ENCODE measurements at regions not wholly inside any gene's neighbourhood (a gene's known extent, or its start where the extent isn't known, plus 50 kb on each side); places are given as distances from the start of the nearest gene placed in this dataset.

GRCh38 chr4:60930866-60931265, 269.3 kb upstream of the ADGRL3 start:
- Histone ChIP-seq H3K9ac (ENCODE audit: low read length) (no peak overlapping the region), H3K27ac (ENCODE audit: low read length) (no peak overlapping the region), H3K4me3 (ENCODE audit: low read length) (no peak overlapping the region), H3K36me3 (ENCODE audit: control insufficient read depth, low read depth, low read length) (no peaks in the 10 kb centered on the region), H3K27me3 (ENCODE audit: control insufficient read depth, insufficient read depth, low read length) (no peaks in the 10 kb centered on the region), H3K9me3 (ENCODE audit: control insufficient read depth, low read depth, low read length) (no peaks in the 10 kb centered on the region), H3K4me1 (ENCODE audit: control insufficient read depth, low read depth, low read length) (no peaks in the 10 kb centered on the region)

- Histone ChIP-seq H3K9ac (ENCODE audit: low read length) (no peak overlapping the region), H3K4me1 (ENCODE audit: control insufficient read depth, low read depth, low read length) (no peaks in the 10 kb centered on the region), H3K36me3 (ENCODE audit: control insufficient read depth, low read depth, low read length) (no peaks in the 10 kb centered on the region), H3K9me3 (ENCODE audit: control insufficient read depth, low read depth, low read length) (no peaks in the 10 kb centered on the region), H3K4me3 (ENCODE audit: low read length) (no peak overlapping the region), H3K27me3 (ENCODE audit: control insufficient read depth, insufficient read depth, low read length) (no peaks in the 10 kb centered on the region), H3K27ac (ENCODE audit: low read length) (no peak overlapping the region)
These were observed 265.4 kb upstream of the ADGRL3 start for GRCh38 chr4:60934566-60935295.

- H3K4me3 ChIP-seq (ENCODE audit: low read length) = no peak overlapping the region
- H3K27ac ChIP-seq (ENCODE audit: low read length) = no peak overlapping the region
These were observed 261.9 kb upstream of the ADGRL3 start for GRCh38 chr4:60938181-60938580.

GRCh38 chr4:60938621-60939020, 261.5 kb upstream of the ADGRL3 start:
- no peaks in the 10 kb centered on the region for H3K4me1 ChIP-seq (ENCODE audit: control insufficient read depth, low read depth, low read length)
- H3K36me3 ChIP-seq (ENCODE audit: control insufficient read depth, low read depth, low read length) = no peaks in the 10 kb centered on the region
- H3K27me3 ChIP-seq (ENCODE audit: control insufficient read depth, insufficient read depth, low read length) = no peaks in the 10 kb centered on the region
- H3K4me3 ChIP-seq (ENCODE audit: low read length) = no peak overlapping the region
- no peak overlapping the region for H3K9ac ChIP-seq (ENCODE audit: low read length)
- no peak overlapping the region for H3K27ac ChIP-seq (ENCODE audit: low read length)
- H3K9me3 ChIP-seq (ENCODE audit: control insufficient read depth, low read depth, low read length) = no peaks in the 10 kb centered on the region

More at GRCh38 chr4:60938181-60938580, 261.9 kb upstream of the ADGRL3 start:
- H3K9me3 ChIP-seq (ENCODE audit: control insufficient read depth, low read depth, low read length) = no peaks in the 10 kb centered on the region
- H3K4me1 ChIP-seq (ENCODE audit: control insufficient read depth, low read depth, low read length) = no peaks in the 10 kb centered on the region
- H3K36me3 ChIP-seq (ENCODE audit: control insufficient read depth, low read depth, low read length) = no peaks in the 10 kb centered on the region
- H3K9ac ChIP-seq (ENCODE audit: low read length) = no peak overlapping the region
- no peaks in the 10 kb centered on the region for H3K27me3 ChIP-seq (ENCODE audit: control insufficient read depth, insufficient read depth, low read length)

- Histone ChIP-seq H3K36me3 (ENCODE audit: control insufficient read depth, low read depth, low read length) (no peaks in the 10 kb centered on the region), H3K4me1 (ENCODE audit: control insufficient read depth, low read depth, low read length) (no peaks in the 10 kb centered on the region), H3K9ac (ENCODE audit: low read length) (no peak overlapping the region), H3K27ac (ENCODE audit: low read length) (no peak overlapping the region), H3K27me3 (ENCODE audit: control insufficient read depth, insufficient read depth, low read length) (no peaks in the 10 kb centered on the region), H3K4me3 (ENCODE audit: low read length) (no peak overlapping the region), H3K9me3 (ENCODE audit: control insufficient read depth, low read depth, low read length) (no peaks in the 10 kb centered on the region)
These were observed 256.1 kb upstream of the ADGRL3 start for GRCh38 chr4:60944060-60944459.

GRCh38 chr4:60945641-60946040, 254.5 kb upstream of the ADGRL3 start:
- Histone ChIP-seq H3K27me3 (ENCODE audit: control insufficient read depth, insufficient read depth, low read length) (no peaks in the 10 kb centered on the region), H3K9me3 (ENCODE audit: control insufficient read depth, low read depth, low read length) (no peaks in the 10 kb centered on the region), H3K4me1 (ENCODE audit: control insufficient read depth, low read depth, low read length) (no peaks in the 10 kb centered on the region), H3K4me3 (ENCODE audit: low read length) (no peak overlapping the region), H3K27ac (ENCODE audit: low read length) (no peak overlapping the region), H3K36me3 (ENCODE audit: control insufficient read depth, low read depth, low read length) (no peaks in the 10 kb centered on the region), H3K9ac (ENCODE audit: low read length) (no peak overlapping the region)

GRCh38 chr4:60948008-60948407, 252.1 kb upstream of the ADGRL3 start:
- no peak overlapping the region for H3K4me3 ChIP-seq (ENCODE audit: low read length)
- H3K9ac ChIP-seq (ENCODE audit: low read length) = no peak overlapping the region
- H3K27ac ChIP-seq (ENCODE audit: low read length) = no peak overlapping the region
- no peaks in the 10 kb centered on the region for H3K9me3 ChIP-seq (ENCODE audit: control insufficient read depth, low read depth, low read length)
- no peaks in the 10 kb centered on the region for H3K36me3 ChIP-seq (ENCODE audit: control insufficient read depth, low read depth, low read length)
- H3K4me1 ChIP-seq (ENCODE audit: control insufficient read depth, low read depth, low read length) = no peaks in the 10 kb centered on the region
- no peaks in the 10 kb centered on the region for H3K27me3 ChIP-seq (ENCODE audit: control insufficient read depth, insufficient read depth, low read length)

- Histone ChIP-seq H3K9me3 (ENCODE audit: control insufficient read depth, low read depth, low read length) (no peaks in the 10 kb centered on the region), H3K27ac (ENCODE audit: low read length) (no peak overlapping the region), H3K36me3 (ENCODE audit: control insufficient read depth, low read depth, low read length) (no peaks in the 10 kb centered on the region), H3K4me1 (ENCODE audit: control insufficient read depth, low read depth, low read length) (no peaks in the 10 kb centered on the region), H3K27me3 (ENCODE audit: control insufficient read depth, insufficient read depth, low read length) (no peaks in the 10 kb centered on the region), H3K9ac (ENCODE audit: low read length) (no peak overlapping the region), H3K4me3 (ENCODE audit: low read length) (no peak overlapping the region)
These were observed 247.2 kb upstream of the ADGRL3 start for GRCh38 chr4:60952921-60953320.

GRCh38 chr4:60953826-60954225, 246.3 kb upstream of the ADGRL3 start:
- H3K27ac ChIP-seq (ENCODE audit: low read length) = no peak overlapping the region
- H3K4me3 ChIP-seq (ENCODE audit: low read length) = no peak overlapping the region
- H3K36me3 ChIP-seq (ENCODE audit: control insufficient read depth, low read depth, low read length) = no peaks in the 10 kb centered on the region
- no peaks in the 10 kb centered on the region for H3K9me3 ChIP-seq (ENCODE audit: control insufficient read depth, low read depth, low read length)
- H3K9ac ChIP-seq (ENCODE audit: low read length) = no peak overlapping the region
- no peaks in the 10 kb centered on the region for H3K27me3 ChIP-seq (ENCODE audit: control insufficient read depth, insufficient read depth, low read length)
- no peaks in the 10 kb centered on the region for H3K4me1 ChIP-seq (ENCODE audit: control insufficient read depth, low read depth, low read length)

- H3K4me3 ChIP-seq (ENCODE audit: low read length) = no peak overlapping the region
These were observed 237.8 kb upstream of the ADGRL3 start for GRCh38 chr4:60962286-60962685.

GRCh38 chr4:60981534-60981933, 218.6 kb upstream of the ADGRL3 start:
- no peak overlapping the region for H3K4me3 ChIP-seq (ENCODE audit: low read length)
- no peak overlapping the region for H3K9ac ChIP-seq (ENCODE audit: low read length)

More at GRCh38 chr4:60962286-60962685, 237.8 kb upstream of the ADGRL3 start:
- H3K27ac ChIP-seq (ENCODE audit: low read length) = no peak overlapping the region
- H3K27me3 ChIP-seq (ENCODE audit: control insufficient read depth, insufficient read depth, low read length) = no peaks in the 10 kb centered on the region
- no peaks in the 10 kb centered on the region for H3K36me3 ChIP-seq (ENCODE audit: control insufficient read depth, low read depth, low read length)
- H3K9me3 ChIP-seq (ENCODE audit: control insufficient read depth, low read depth, low read length) = no peaks in the 10 kb centered on the region
- H3K4me1 ChIP-seq (ENCODE audit: control insufficient read depth, low read depth, low read length) = no peaks in the 10 kb centered on the region
- H3K9ac ChIP-seq (ENCODE audit: low read length) = no peak overlapping the region

GRCh38 chr4:60989141-60989540, 211.0 kb upstream of the ADGRL3 start:
- Histone ChIP-seq H3K36me3 (ENCODE audit: control insufficient read depth, low read depth, low read length) (no peaks in the 10 kb centered on the region), H3K9ac (ENCODE audit: low read length) (no peak overlapping the region), H3K27ac (ENCODE audit: low read length) (no peak overlapping the region)

More at GRCh38 chr4:60981534-60981933, 218.6 kb upstream of the ADGRL3 start:
- no peaks in the 10 kb centered on the region for H3K36me3 ChIP-seq (ENCODE audit: control insufficient read depth, low read depth, low read length)
- no peaks in the 10 kb centered on the region for H3K27me3 ChIP-seq (ENCODE audit: control insufficient read depth, insufficient read depth, low read length)
- H3K4me1 ChIP-seq (ENCODE audit: control insufficient read depth, low read depth, low read length) = no peaks in the 10 kb centered on the region
- no peaks in the 10 kb centered on the region for H3K9me3 ChIP-seq (ENCODE audit: control insufficient read depth, low read depth, low read length)
- H3K27ac ChIP-seq (ENCODE audit: low read length) = no peak overlapping the region

More at GRCh38 chr4:60989141-60989540, 211.0 kb upstream of the ADGRL3 start:
- Histone ChIP-seq H3K9me3 (ENCODE audit: control insufficient read depth, low read depth, low read length) (no peaks in the 10 kb centered on the region), H3K27me3 (ENCODE audit: control insufficient read depth, insufficient read depth, low read length) (no peaks in the 10 kb centered on the region), H3K4me1 (ENCODE audit: control insufficient read depth, low read depth, low read length) (no peaks in the 10 kb centered on the region), H3K4me3 (ENCODE audit: low read length) (no peak overlapping the region)

Measured in iPS-18a (cell line).